ENCODE measurements at regions not wholly inside any gene's neighbourhood (a gene's known extent, or its start where the extent isn't known, plus 50 kb on each side); places are given as distances from the start of the nearest gene placed in this dataset.

DNA sequence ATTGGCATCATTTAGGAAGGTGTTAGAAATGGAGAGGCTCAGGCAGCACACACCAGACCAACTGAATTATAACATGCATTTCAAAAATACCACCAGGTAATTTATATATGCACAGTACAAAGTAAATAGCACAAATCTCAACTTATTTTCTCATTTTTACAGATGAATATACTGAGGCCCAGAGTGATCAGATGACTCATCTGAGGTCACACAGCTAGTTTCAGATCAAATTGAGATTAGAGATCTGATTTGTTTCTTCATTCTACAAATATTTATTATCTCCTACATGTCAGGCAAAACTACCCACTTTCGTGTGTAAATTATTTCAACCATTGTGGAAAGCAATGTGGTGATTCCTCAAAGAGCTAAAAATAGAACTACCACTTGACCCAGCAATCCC is 507.1 kb downstream of the TLE4 start:
- BruUV-seq (replicated peaks): no TSS peak
- no peaks in the 10 kb centered on the region for H3K27me3 ChIP-seq (replicated peaks in 1 of 2; ENCODE audit: control insufficient read depth in 2 of 2, insufficient read depth in 2 of 2, low read length in 1 of 2)
- H3K79me2 ChIP-seq (ENCODE audit: control insufficient read depth, insufficient read depth, low read length): no peaks in the 10 kb centered on the region
- H3K36me3 ChIP-seq (ENCODE audit: control insufficient read depth in 2 of 2, insufficient read depth in 2 of 2, low read length in 1 of 2): no peaks in the 10 kb centered on the region
- no peak overlapping the region for H3K4me3 ChIP-seq
- H3K9ac ChIP-seq (ENCODE audit: control insufficient read depth, insufficient read depth, low read length): no peak overlapping the region
- H4K20me1 ChIP-seq (ENCODE audit: control insufficient read depth, insufficient read depth): no peaks in the 10 kb centered on the region
- no peak overlapping the region for H3K27ac ChIP-seq (ENCODE audit: control insufficient read depth, insufficient read depth)
- ChIA-PET POLR2A (no interaction called here), RAD21 (ENCODE audit: unreplicated experiment) (no interaction called here), SMC1A (ENCODE audit: uncharacterized antibody, unreplicated experiment) (no interaction called here), CTCF (no interaction called here)
- H3K4me1 ChIP-seq (ENCODE audit: control insufficient read depth, insufficient read depth, low read length): no peaks in the 10 kb centered on the region
- DNase-seq (ENCODE audit: low read depth, low spot score): no peak
- no peak overlapping the region for H3K4me2 ChIP-seq (ENCODE audit: control insufficient read depth, insufficient read depth)
- no peak for FAIRE-seq
- in situ Hi-C loops (cut with MboI): no loop called here
- no peak overlapping the region for H2AFZ ChIP-seq (ENCODE audit: control insufficient read depth, low read depth, low read length)
- WGBS (ENCODE audit: insufficient coverage, insufficient replicate concordance, low lambda C conversion rate, missing lambda C conversion rate): 35% methylated on average over 1 of the region's 1 CpG
- intact Hi-C loops (cut with micrococcal nuclease; ENCODE audit: unreplicated experiment): no loop called here
- no peak for TF ChIP-seq RB1 (IDR thresholded peaks at IDR 0.05; ENCODE audit: borderline replicate concordance)
- no peak for TF ChIP-seq SPI1 (IDR thresholded peaks at IDR 0.05; ENCODE audit: borderline replicate concordance, insufficient read depth, low read depth, low read length)
- TF ChIP-seq, protein P1, sequence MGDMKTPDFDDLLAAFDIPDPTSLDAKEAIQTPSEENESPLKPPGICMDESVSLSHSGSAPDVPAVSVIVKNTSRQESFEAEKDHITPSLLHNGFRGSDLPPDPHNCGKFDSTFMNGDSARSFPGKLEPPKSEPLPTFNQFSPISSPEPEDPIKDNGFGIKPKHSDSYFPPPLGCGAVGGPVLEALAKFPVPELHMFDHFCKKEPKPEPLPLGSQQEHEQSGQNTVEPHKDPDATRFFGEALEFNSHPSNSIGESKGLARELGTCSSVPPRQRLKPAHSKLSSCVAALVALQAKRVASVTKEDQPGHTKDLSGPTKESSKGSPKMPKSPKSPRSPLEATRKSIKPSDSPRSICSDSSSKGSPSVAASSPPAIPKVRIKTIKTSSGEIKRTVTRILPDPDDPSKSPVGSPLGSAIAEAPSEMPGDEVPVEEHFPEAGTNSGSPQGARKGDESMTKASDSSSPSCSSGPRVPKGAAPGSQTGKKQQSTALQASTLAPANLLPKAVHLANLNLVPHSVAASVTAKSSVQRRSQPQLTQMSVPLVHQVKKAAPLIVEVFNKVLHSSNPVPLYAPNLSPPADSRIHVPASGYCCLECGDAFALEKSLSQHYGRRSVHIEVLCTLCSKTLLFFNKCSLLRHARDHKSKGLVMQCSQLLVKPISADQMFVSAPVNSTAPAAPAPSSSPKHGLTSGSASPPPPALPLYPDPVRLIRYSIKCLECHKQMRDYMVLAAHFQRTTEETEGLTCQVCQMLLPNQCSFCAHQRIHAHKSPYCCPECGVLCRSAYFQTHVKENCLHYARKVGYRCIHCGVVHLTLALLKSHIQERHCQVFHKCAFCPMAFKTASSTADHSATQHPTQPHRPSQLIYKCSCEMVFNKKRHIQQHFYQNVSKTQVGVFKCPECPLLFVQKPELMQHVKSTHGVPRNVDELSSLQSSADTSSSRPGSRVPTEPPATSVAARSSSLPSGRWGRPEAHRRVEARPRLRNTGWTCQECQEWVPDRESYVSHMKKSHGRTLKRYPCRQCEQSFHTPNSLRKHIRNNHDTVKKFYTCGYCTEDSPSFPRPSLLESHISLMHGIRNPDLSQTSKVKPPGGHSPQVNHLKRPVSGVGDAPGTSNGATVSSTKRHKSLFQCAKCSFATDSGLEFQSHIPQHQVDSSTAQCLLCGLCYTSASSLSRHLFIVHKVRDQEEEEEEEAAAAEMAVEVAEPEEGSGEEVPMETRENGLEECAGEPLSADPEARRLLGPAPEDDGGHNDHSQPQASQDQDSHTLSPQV (IDR thresholded peaks at IDR 0.05): no peak
- no peak for TF ChIP-seq NRF1 (conservative IDR thresholded peaks at IDR 0.05; ENCODE audit: low read depth, low read length)
- TF ChIP-seq NBN (IDR thresholded peaks at IDR 0.05): no peak
- TF ChIP-seq, protein P2, sequence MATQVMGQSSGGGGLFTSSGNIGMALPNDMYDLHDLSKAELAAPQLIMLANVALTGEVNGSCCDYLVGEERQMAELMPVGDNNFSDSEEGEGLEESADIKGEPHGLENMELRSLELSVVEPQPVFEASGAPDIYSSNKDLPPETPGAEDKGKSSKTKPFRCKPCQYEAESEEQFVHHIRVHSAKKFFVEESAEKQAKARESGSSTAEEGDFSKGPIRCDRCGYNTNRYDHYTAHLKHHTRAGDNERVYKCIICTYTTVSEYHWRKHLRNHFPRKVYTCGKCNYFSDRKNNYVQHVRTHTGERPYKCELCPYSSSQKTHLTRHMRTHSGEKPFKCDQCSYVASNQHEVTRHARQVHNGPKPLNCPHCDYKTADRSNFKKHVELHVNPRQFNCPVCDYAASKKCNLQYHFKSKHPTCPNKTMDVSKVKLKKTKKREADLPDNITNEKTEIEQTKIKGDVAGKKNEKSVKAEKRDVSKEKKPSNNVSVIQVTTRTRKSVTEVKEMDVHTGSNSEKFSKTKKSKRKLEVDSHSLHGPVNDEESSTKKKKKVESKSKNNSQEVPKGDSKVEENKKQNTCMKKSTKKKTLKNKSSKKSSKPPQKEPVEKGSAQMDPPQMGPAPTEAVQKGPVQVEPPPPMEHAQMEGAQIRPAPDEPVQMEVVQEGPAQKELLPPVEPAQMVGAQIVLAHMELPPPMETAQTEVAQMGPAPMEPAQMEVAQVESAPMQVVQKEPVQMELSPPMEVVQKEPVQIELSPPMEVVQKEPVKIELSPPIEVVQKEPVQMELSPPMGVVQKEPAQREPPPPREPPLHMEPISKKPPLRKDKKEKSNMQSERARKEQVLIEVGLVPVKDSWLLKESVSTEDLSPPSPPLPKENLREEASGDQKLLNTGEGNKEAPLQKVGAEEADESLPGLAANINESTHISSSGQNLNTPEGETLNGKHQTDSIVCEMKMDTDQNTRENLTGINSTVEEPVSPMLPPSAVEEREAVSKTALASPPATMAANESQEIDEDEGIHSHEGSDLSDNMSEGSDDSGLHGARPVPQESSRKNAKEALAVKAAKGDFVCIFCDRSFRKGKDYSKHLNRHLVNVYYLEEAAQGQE (IDR thresholded peaks at IDR 0.05; ENCODE audit: low read depth, low read length): no peak
- TF ChIP-seq, protein P3, sequence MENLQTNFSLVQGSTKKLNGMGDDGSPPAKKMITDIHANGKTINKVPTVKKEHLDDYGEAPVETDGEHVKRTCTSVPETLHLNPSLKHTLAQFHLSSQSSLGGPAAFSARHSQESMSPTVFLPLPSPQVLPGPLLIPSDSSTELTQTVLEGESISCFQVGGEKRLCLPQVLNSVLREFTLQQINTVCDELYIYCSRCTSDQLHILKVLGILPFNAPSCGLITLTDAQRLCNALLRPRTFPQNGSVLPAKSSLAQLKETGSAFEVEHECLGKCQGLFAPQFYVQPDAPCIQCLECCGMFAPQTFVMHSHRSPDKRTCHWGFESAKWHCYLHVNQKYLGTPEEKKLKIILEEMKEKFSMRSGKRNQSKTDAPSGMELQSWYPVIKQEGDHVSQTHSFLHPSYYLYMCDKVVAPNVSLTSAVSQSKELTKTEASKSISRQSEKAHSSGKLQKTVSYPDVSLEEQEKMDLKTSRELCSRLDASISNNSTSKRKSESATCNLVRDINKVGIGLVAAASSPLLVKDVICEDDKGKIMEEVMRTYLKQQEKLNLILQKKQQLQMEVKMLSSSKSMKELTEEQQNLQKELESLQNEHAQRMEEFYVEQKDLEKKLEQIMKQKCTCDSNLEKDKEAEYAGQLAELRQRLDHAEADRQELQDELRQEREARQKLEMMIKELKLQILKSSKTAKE (IDR thresholded peaks at IDR 0.05; ENCODE audit: low read depth, poor library complexity, severe bottlenecking): no peak
- no peak for TF ChIP-seq CHD2 (IDR thresholded peaks at IDR 0.05; ENCODE audit: borderline replicate concordance, low read depth, low read length)
- TF ChIP-seq RAD51 (IDR thresholded peaks at IDR 0.05): no peak
- TF ChIP-seq RFX5 (IDR thresholded peaks at IDR 0.05; ENCODE audit: low read depth, low read length): no peak
- TF ChIP-seq TBL1XR1 (IDR thresholded peaks at IDR 0.05; ENCODE audit: low read depth, low read length): no peak
- no peak for TF ChIP-seq CHD4 (IDR thresholded peaks at IDR 0.05)
- ATAC-seq: no peak
- H3K9me3 ChIP-seq (replicated peaks; ENCODE audit: control insufficient read depth, insufficient read depth, low read length): no peaks in the 10 kb centered on the region

All from GM12878 (cell line).